Neural cell (in vitro differentiated cells): ENCODE measurements at regions not wholly inside any gene's neighbourhood (a gene's known extent, or its start where the extent isn't known, plus 50 kb on each side); places are given as distances from the start of the nearest gene placed in this dataset.

Source experiments
- H2AFZ ChIP-seq: fragments of 200-600, 300-800 bp; sonication (generic), shearing (Covaris generic); 2 replicates; pipeline ENCODE4 v1.6.0; 2014; ENCODE audit warnings: low read depth, mild to moderate bottlenecking, antibody characterized with exemption, low read length, moderate library complexity
- H3F3A ChIP-seq: fragments of 200-600 bp; shearing (Covaris generic); 2 replicates; pipeline ENCODE4 v1.6.1; 2016; ENCODE audit warnings: mild to moderate bottlenecking, moderate library complexity, mixed read lengths, antibody characterized with exemption, low read length; ENCODE audit not compliant: insufficient read depth, poor library complexity, severe bottlenecking
- H3K27ac ChIP-seq: fragments of 200-600, 300-800 bp; sonication (generic), shearing (Covaris generic); 2 replicates; pipeline ENCODE4 v1.5.1; 2014; ENCODE audit warnings: mild to moderate bottlenecking, low read length, moderate library complexity
- H3K27me3 ChIP-seq: fragments of 300-800, 200-600 bp; sonication (generic), shearing (Covaris generic); 2 replicates; pipeline ENCODE4 v1.6.0; 2014; ENCODE audit warnings: mild to moderate bottlenecking, low read depth, low read length, moderate library complexity; ENCODE audit not compliant: insufficient read depth
- H3K36me3 ChIP-seq: fragments of 300-800, 200-600 bp; sonication (generic), shearing (Covaris generic); 2 replicates; pipeline ENCODE4 v1.5.1; 2014; ENCODE audit warnings: mild to moderate bottlenecking, antibody characterized with exemption, low read length, moderate library complexity; ENCODE audit not compliant: insufficient read depth
- H3K4me2 ChIP-seq: fragments of 300-800, 200-600 bp; sonication (generic), shearing (Covaris generic); 2 replicates; pipeline ENCODE4 v1.6.0; 2014; ENCODE audit warnings: mild to moderate bottlenecking, low read length
- H3K4me3 ChIP-seq: fragments of 300-800, 200-600 bp; sonication (generic), shearing (Covaris generic); 2 replicates; pipeline ENCODE4 v1.5.1; 2014; ENCODE audit warnings: mild to moderate bottlenecking, low read length, moderate library complexity
- H3K79me2 ChIP-seq: fragments of 200-600 bp; shearing (Covaris generic); replicated peaks from 2 replicates; pipeline ENCODE4 v1.6.0; 2014; ENCODE audit warnings: mild to moderate bottlenecking, low read length, moderate library complexity; ENCODE audit not compliant: insufficient read depth
- H3K9ac ChIP-seq: fragments of 300-800, 200-600 bp; sonication (generic), shearing (Covaris generic); 2 replicates; pipeline ENCODE4 v1.6.1; 2016; ENCODE audit warnings: mild to moderate bottlenecking, low read length, mixed read lengths
- H3K9me2 ChIP-seq: fragments of 200-600 bp; shearing (Covaris generic); 2 replicates; pipeline ENCODE4 v1.6.1; 2016; ENCODE audit warnings: mild to moderate bottlenecking, low read length, mixed read lengths; ENCODE audit not compliant: insufficient read depth
- H3K9me3 ChIP-seq: fragments of 200-600, 300-800 bp; sonication (generic), shearing (Covaris generic); 2 replicates; pipeline ENCODE4 v1.6.1; 2016; ENCODE audit warnings: mild to moderate bottlenecking, mixed run types, low read length, moderate library complexity, mixed read lengths
- H4K20me1 ChIP-seq: fragments of 200-600 bp; shearing (Covaris generic); 2 replicates; pipeline ENCODE4 v1.6.1; 2016; ENCODE audit warnings: mild to moderate bottlenecking, mixed run types; ENCODE audit not compliant: insufficient read depth
- EP300 ChIP-seq: fragments of 450-650 bp; conservative IDR thresholded peaks from 2 replicates; pipeline ENCODE4 v1.6.1; 2014; ENCODE audit warnings: antibody characterized with exemption, mild to moderate bottlenecking, moderate library complexity; ENCODE audit not compliant: poor library complexity, severe bottlenecking
- EZH2 ChIP-seq: fragments of 200-600, 300-800 bp; shearing (Covaris generic), sonication (generic); IDR thresholded peaks from 2 replicates; pipeline ENCODE4 v1.6.1; 2014; ENCODE audit warnings: antibody characterized with exemption, low read length, borderline replicate concordance, mild to moderate bottlenecking; ENCODE audit not compliant: insufficient read depth, poor library complexity, severe bottlenecking
- MXI1 ChIP-seq: fragments of 450-650 bp; conservative IDR thresholded peaks from 2 replicates; pipeline ENCODE4 v1.6.1; 2014; ENCODE audit warnings: antibody characterized with exemption, mild to moderate bottlenecking; ENCODE audit not compliant: poor library complexity, severe bottlenecking
- POLR2AphosphoS5 ChIP-seq: IDR thresholded peaks from 2 replicates; pipeline ENCODE4 v1.6.1; 2012
- RAD21 ChIP-seq: fragments of 450-650 bp; conservative IDR thresholded peaks from 2 replicates; pipeline ENCODE4 v1.6.1; 2014; ENCODE audit warnings: antibody characterized with exemption, mild to moderate bottlenecking, moderate library complexity
- SMC3 ChIP-seq: fragments of 450-650 bp; conservative IDR thresholded peaks from 2 replicates; pipeline ENCODE4 v1.6.1; 2014; ENCODE audit warnings: antibody characterized with exemption, mild to moderate bottlenecking, moderate library complexity; ENCODE audit not compliant: poor library complexity
- TAF1 ChIP-seq: IDR thresholded peaks from 2 replicates; pipeline ENCODE4 v1.6.1; 2012; ENCODE audit warnings: low read depth
- TF ChIP-seq, protein P1 (sequence below): IDR thresholded peaks from 2 replicates; pipeline ENCODE4 v1.6.1; 2012; ENCODE audit warnings: borderline replicate concordance
- TF ChIP-seq, protein P2 (sequence below): fragments of 450-650 bp; IDR thresholded peaks from 2 replicates; pipeline ENCODE4 v1.5.1; 2014; ENCODE audit warnings: antibody characterized with exemption, mild to moderate bottlenecking, moderate library complexity; ENCODE audit not compliant: poor library complexity, severe bottlenecking

DNA sequence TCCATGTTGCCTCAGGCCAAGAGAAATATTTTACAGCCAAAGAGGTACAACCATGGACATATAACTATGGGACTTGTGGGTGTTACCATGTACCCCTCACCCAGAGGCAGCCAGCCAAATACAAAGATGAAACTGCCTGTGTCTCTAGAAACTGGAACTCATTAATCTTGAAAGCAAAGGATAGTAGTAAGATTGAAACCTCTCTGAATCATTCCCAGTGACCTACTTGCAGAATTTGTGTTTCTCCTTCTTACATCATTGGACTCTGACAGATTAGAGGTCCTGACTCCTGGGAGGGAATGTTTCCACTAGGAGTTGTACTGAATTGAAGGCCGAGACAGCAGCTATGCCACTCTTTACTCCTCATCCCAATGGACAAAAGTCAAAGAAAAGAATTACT is 257.4 kb upstream of the UBASH3B start:
- no peak overlapping the region for H3K27ac ChIP-seq
- H3K36me3 ChIP-seq = no peaks in the 10 kb centered on the region
- H3K27me3 ChIP-seq = no peaks in the 10 kb centered on the region
- no peaks in the 10 kb centered on the region for H3F3A ChIP-seq
- no peaks in the 10 kb centered on the region for H3K9me3 ChIP-seq
- no peak overlapping the region for H3K4me2 ChIP-seq
- no peak for TF ChIP-seq MXI1
- TF ChIP-seq, protein P1, sequence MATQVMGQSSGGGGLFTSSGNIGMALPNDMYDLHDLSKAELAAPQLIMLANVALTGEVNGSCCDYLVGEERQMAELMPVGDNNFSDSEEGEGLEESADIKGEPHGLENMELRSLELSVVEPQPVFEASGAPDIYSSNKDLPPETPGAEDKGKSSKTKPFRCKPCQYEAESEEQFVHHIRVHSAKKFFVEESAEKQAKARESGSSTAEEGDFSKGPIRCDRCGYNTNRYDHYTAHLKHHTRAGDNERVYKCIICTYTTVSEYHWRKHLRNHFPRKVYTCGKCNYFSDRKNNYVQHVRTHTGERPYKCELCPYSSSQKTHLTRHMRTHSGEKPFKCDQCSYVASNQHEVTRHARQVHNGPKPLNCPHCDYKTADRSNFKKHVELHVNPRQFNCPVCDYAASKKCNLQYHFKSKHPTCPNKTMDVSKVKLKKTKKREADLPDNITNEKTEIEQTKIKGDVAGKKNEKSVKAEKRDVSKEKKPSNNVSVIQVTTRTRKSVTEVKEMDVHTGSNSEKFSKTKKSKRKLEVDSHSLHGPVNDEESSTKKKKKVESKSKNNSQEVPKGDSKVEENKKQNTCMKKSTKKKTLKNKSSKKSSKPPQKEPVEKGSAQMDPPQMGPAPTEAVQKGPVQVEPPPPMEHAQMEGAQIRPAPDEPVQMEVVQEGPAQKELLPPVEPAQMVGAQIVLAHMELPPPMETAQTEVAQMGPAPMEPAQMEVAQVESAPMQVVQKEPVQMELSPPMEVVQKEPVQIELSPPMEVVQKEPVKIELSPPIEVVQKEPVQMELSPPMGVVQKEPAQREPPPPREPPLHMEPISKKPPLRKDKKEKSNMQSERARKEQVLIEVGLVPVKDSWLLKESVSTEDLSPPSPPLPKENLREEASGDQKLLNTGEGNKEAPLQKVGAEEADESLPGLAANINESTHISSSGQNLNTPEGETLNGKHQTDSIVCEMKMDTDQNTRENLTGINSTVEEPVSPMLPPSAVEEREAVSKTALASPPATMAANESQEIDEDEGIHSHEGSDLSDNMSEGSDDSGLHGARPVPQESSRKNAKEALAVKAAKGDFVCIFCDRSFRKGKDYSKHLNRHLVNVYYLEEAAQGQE = no peak
- TF ChIP-seq, protein P2, sequence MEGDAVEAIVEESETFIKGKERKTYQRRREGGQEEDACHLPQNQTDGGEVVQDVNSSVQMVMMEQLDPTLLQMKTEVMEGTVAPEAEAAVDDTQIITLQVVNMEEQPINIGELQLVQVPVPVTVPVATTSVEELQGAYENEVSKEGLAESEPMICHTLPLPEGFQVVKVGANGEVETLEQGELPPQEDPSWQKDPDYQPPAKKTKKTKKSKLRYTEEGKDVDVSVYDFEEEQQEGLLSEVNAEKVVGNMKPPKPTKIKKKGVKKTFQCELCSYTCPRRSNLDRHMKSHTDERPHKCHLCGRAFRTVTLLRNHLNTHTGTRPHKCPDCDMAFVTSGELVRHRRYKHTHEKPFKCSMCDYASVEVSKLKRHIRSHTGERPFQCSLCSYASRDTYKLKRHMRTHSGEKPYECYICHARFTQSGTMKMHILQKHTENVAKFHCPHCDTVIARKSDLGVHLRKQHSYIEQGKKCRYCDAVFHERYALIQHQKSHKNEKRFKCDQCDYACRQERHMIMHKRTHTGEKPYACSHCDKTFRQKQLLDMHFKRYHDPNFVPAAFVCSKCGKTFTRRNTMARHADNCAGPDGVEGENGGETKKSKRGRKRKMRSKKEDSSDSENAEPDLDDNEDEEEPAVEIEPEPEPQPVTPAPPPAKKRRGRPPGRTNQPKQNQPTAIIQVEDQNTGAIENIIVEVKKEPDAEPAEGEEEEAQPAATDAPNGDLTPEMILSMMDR = no peak
- TF ChIP-seq RAD21 = no peak
- TF ChIP-seq EZH2 = no peak
- TF ChIP-seq EP300 = no peak
- no peak for TF ChIP-seq POLR2AphosphoS5
- no peak for TF ChIP-seq SMC3
- TF ChIP-seq TAF1 = no peak
- H4K20me1 ChIP-seq = no peaks in the 10 kb centered on the region
- H2AFZ ChIP-seq = no peak overlapping the region
- no peak overlapping the region for H3K4me3 ChIP-seq
- no peaks in the 10 kb centered on the region for H3K9me2 ChIP-seq
- no peak overlapping the region for H3K9ac ChIP-seq
- no peaks in the 10 kb centered on the region for H3K79me2 ChIP-seq

DNA sequence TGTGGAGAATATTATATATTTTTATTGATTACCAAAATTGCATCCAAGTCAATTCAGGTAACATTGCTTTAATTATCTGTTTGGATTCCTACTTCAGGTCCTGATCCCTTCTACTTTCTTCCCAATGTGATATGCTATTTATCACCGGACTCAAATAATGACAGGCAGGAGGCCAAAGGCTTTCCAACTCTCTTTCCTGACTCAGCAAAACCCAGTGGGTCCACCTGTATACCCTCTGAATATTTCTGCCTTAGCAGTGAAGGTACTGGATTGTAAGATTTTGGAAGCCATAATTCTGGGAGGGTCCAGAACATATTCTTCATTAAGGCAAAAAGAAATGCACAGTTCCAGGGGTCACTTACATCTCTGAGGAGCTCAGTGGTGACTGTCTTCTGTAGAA is 260.2 kb upstream of the UBASH3B start:
- no peak for TF ChIP-seq EP300

DNA sequence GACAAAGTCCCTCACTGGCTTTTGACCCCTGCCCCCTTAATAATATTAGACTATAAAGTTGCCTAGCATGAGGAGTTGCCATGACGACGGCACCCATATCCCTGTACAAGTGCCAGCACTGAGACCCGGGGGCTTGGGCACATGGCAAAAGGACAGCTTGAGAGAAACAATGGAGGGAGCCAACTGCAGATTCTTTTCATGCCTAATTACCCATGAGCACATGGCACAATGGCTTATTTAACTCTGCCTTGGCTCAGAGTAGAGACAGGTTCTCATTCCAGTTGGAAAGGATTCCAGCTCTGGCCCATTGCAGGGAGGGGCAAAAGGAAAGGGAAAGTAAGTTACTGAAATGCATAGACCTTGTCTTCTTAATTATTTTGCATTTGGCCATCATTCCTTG is 261.2 kb upstream of the UBASH3B start:
- H2AFZ ChIP-seq = no peak overlapping the region
- no peak overlapping the region for H3K9ac ChIP-seq
- no peak overlapping the region for H3K4me2 ChIP-seq
- no peaks in the 10 kb centered on the region for H3F3A ChIP-seq
- no peaks in the 10 kb centered on the region for H3K27me3 ChIP-seq
- no peaks in the 10 kb centered on the region for H4K20me1 ChIP-seq
- H3K9me3 ChIP-seq = no peaks in the 10 kb centered on the region
- TF ChIP-seq, protein P2 = no peak
- TF ChIP-seq EP300 (no peak), SMC3 (no peak)
- no peaks in the 10 kb centered on the region for H3K36me3 ChIP-seq
- H3K79me2 ChIP-seq = no peaks in the 10 kb centered on the region
- H3K4me3 ChIP-seq = no peak overlapping the region
- no peaks in the 10 kb centered on the region for H3K9me2 ChIP-seq
- no peak overlapping the region for H3K27ac ChIP-seq

More for the DNA sequence above, 260.2 kb upstream of the UBASH3B start:
- Histone ChIP-seq H3K79me2 (no peaks in the 10 kb centered on the region), H3K9me3 (no peaks in the 10 kb centered on the region), H3K27me3 (no peaks in the 10 kb centered on the region), H4K20me1 (no peaks in the 10 kb centered on the region), H3K36me3 (no peaks in the 10 kb centered on the region), H3F3A (no peaks in the 10 kb centered on the region), H2AFZ (no peak overlapping the region), H3K9ac (no peak overlapping the region), H3K4me2 (no peak overlapping the region), H3K9me2 (no peaks in the 10 kb centered on the region), H3K4me3 (no peak overlapping the region), H3K27ac (no peak overlapping the region)
